SH-SY5Y (cell line): ENCODE measurements at regions not wholly inside any gene's neighbourhood (a gene's known extent, or its start where the extent isn't known, plus 50 kb on each side); places are given as distances from the start of the nearest gene placed in this dataset.

Source experiments
- GATA2 ChIP-seq: IDR thresholded peaks from 2 replicates; pipeline ENCODE4 v1.6.1; 2011; ENCODE audit warnings: mild to moderate bottlenecking, low read depth, low read length
- GATA3 ChIP-seq: IDR thresholded peaks from 2 replicates; pipeline ENCODE4 v1.6.1; 2011; ENCODE audit warnings: low read depth, mild to moderate bottlenecking, low read length, moderate library complexity

GRCh38 chr9:88930716-88931115 is 60.6 kb upstream of the S1PR3 start:
- TF ChIP-seq GATA2 (no peak), GATA3 (no peak)
